Fibroblast of skin of left quadriceps (primary cell): ENCODE measurements at regions not wholly inside any gene's neighbourhood (a gene's known extent, or its start where the extent isn't known, plus 50 kb on each side); places are given as distances from the start of the nearest gene placed in this dataset.
"Not testable (repeated sequence)": the region's sequence is repeated elsewhere in the genome, so short reads cannot be mapped to it uniquely, and the experiment has no call there.

Source experiments
- DNase-seq, 2 experiments: peaks; one replicate each; pipeline ENCODE4 v3.0.0-alpha.2; 2013; ENCODE audit warnings: low read depth in 2 of 2

DNA sequence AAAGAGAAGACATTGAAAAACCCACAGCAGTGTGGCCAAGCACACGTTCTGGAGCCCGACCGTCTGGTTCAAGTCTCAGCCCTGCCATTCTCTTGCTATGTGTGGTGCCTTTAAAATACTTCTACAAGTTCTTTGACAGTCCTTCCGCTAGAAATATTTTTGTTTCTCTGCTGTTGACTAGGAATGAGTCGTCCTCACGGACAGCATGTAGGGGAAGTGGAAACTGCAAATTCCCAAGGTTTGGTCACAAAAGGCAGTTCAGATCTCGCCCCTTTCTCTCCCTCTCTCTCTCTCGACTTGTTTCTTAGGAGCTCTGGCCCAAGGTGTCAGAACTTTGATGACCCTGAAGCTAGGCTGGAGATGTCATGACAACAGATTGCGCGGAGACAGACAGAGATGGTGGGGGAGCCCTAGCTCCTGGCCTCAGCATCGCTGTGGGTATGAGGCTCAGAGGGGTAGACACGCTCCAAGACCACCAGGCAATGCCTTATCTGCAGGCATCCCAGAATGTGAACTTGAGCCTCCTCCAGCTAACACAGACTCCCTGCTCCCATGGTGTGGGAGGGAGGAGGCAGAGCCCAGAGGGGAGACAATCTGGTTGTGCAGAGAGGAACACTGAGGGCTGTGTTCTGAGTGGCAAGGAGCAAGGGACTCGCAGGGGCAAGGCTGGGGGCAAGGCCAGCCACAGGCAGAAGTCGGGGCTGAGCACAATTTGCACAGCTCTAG is 368.9 kb upstream of the SULF2 start:
- DNase-seq = no peak

DNA sequence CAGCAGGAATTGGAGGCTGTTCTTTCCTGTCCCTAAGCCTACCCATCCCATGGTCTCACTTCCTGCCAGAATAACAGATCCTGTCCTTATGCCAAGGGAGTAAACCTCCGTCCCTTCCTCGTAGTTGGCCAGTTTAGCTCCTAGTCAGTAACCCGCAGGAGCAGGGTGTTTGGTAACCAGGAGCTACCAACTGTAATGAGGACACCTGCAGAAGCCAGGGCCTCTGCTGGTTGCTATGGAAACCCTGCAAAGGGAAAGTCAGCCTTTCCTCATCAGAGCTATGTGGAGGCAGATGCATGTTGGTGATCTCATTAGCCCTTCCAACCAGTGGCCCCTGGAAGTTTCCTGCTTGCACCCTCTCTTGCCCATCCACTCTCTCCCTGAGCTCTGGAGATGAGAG is 368.2 kb upstream of the SULF2 start:
- no peak for DNase-seq

GRCh38 chr20:48153103-48153502 is 367.8 kb upstream of the SULF2 start:
- no peak for DNase-seq

DNA sequence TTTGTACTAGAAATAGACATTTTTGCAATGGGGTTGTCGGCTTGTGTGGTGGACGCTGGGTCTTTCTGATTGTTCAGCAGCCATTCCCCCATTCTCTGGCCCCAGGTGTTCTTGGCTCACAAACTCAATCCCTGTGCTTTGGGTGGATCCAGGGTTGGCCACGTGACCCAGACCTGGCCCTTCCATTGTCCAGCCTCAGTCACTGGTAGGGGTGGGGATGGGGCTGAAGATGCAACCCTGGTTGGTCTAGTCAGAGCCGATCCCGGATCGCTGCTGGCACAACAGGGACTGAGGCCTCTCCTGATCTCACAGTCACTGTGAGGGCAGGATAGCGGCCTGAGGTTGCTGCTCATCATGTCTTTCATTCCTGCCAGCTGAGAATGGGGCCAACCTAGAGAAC is 365.3 kb upstream of the SULF2 start:
- no peak for DNase-seq

DNA sequence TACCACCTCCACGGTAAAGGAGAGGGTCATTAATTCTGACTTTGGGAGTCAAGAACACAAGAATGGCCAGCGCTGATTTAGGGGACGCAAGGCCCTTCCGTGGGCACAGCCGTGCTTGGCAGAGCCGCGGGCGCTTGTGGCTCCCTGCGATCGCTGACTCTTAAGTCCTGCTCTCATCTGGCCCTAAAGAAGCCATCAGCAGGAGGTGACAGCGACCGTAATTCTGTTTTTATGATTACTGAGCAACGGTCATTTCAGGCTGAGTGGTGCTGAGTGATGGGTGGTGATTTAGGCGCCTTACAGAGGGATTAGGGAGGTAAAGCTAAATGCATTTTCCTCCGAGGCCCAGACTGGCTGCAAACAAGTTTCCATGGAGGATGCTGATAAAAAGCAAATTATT is 364.6 kb upstream of the SULF2 start:
- no peak for DNase-seq

DNA sequence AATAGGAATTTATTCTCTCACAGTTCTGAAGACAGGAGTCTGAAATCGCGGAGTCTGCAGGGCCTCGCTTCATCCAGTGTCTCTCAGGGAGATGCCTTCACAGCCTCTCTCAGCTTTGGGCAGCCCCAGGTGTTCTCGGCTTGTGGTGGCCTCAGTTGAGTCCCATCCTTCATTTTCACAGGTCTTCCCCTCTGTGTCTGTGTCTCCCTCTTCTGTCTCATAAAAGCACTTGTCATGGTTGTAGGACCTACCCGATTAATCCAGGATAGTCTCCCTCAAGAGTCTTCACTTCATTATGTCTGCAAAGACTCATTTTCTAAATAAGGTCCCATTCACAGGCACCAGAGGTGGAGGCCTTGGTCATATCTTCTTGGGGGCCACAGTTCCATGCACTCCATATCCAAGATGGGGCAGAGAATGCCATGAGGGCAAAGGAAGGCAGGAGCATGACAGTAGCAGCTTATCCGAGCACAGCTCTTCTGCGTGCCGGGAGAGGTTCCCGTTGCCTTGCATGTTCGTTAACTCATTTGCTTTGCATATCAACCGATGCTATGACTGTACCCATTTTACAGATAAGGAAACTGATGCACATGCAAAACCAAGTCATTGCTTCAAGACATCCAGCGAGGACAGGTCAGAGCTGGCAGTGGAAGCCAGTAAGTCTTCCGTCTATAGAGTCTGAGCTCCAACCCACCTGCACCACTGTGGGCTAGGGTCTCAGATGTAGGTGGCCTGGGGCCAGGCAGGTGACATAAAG is 363.8 kb upstream of the SULF2 start:
- DNase-seq = no peak

- no peak for DNase-seq
Observed at GRCh38 chr20:48148020-48148419, 362.7 kb upstream of the SULF2 start.

DNA sequence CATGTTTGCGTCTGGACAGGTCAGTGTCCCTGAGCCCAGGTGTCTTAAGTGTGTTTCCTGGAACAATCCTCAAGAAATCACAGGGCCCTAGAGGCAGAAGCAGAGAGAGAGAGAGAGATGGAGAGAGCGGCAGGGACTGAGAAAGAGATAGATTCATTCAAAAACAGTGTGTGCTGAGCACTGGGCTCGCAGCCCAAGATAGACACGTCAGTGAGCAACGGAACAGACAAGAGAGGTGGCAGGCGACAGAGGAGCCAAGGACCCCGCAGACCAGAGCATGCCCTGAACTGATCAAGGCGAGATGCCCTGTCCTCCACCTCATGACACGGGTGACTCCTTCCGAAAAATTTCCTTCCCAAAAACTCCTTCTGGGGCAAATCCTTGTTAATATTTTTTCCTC is 362.0 kb upstream of the SULF2 start:
- DNase-seq = no peak

- no peak for DNase-seq
Observed at GRCh38 chr20:48146877-48147276, 361.6 kb upstream of the SULF2 start.

DNA sequence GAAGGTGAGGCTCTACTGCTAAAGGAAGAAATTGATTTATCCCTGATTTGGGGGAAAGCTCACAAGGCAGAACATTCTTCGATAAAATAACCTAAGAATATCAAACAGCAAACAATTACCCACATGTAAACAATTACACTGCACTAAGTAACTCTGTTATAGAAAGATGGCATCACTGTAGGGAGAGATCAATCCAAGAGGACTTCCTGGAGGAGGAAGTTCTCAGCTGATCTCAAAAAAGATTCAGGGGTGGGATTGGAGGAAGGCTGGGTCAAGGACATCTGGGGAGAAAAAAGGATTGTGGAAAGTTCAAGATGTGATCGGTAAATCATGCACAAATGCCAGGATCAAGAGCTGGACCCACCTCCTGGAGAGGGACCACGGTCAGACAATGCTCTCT is 361.0 kb upstream of the SULF2 start:
- DNase-seq = no peak

DNA sequence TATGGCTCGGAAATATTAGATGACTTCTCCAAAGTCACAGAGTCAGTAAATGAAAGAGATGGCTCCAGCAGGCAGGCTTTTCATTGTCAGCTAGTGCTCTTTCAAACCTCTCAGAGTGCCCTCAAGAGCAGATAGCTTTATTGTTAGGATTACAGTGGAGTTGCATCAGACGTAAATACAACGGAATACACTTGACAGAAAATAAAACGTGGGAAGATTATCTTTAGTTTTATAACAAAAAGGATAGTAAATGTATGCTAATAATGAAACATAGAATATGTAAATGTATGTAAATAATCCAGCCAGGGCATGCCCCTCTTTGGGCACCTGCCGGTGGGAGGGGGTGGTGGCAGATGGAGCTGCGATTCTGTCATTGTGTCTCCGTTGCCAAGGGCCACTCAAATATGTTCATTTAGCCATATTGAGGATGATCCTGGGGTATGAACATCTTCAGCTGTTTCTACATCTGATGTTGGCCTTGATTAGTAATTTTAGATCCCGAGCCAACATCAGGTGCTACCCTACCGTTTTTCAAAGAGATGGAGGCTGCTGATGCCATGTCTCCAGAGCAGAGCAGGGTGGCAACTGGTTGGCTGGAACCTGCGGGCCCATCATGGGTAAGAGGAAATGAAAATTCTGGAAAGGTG is 358.3 kb upstream of the SULF2 start:
- DNase-seq = no peak

DNA sequence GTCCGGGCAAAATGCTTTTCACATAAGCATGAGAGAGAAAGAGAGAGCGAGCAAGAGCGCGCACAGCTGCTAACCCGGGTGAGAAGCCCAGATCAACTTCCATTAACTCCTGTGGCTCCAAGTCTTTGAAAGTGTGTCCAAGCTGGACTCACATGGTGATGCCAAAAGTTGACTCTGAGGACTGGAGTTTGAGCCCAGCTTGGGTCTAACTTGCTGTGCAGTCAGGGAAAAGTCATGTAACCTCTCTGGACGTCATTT is 357.2 kb upstream of the SULF2 start:
- no peak for DNase-seq

DNA sequence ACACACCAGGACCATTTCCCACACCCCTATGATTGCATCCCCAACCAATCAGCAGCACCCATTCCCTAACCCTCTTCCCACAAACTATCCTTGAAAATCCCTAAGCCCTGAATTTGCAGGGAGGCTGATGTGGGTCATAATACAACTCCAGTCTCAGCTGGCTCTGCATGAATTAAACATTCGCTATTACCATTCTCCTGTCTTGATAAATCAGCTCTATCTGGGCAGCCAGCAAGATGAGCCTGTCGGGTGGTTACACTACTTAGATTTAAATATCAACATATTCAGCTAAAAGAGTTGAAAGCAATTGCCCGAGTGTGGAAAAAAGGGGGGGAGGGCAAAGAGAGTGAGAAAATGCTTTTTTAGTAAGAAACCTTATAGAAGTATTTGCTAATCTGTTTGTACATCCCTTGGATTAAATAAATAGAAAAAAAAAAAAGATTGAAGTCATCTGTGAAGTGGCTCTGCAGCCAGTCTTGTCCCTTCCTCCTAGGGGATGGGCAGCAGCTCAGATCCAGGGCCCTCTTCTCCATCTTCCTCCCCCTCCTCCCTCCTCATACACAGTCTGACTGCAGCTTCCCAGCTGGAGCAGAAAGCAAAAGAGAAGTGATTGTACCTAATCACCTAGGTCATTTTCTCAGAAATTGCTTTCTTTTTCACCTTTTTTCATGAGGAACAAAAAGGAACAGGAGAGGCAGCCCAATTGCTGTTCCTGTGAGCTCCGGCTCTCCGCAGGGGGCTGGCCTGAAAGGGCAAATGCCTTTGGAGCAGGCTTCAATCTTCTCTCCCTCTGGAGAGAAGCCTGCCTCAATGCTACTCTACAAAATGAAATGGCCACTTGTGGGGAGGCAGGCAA is 356.6 kb upstream of the SULF2 start:
- no peak for DNase-seq

DNA sequence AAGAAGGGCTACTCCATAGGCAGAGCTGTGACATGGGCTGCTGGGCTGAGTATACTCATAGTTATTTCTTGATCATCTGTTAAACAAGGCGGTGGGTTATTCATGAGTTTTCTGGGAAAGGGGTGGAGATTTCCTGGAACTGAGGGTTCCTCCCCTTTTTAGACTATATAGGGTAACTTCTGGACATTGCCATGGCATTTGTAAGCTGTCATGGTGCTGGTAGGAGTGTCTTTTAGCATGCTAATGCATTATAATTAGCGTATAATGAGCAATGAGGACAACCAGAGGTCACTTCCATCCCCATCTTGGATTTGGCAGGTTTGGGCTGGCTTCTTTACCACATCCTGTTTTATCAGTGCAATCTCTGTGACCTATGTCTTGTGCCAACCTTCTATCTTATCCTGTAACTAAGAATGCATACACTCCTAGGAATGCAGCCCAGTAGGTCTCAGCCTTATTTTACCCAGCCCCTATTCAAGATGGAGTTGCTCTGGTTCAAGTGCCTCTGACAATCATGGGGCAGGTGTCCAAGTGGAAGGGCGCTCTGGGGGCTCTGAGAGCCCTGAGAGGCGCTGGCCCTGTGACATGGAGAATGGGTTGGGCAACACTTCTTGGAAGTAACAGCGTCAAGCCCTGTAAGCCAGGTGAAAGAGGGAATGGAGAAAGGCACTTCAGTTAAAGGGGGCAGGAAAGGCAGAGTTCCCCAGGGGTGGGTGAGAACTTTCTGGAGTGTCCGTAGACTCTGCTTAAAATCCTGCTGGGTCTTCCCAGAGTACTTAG is 354.2 kb upstream of the SULF2 start:
- peak; percentile 78 to 83 for DNase-seq

- DNase-seq = no peak
Observed at GRCh38 chr20:48132834-48133233, 347.6 kb upstream of the SULF2 start.

DNA sequence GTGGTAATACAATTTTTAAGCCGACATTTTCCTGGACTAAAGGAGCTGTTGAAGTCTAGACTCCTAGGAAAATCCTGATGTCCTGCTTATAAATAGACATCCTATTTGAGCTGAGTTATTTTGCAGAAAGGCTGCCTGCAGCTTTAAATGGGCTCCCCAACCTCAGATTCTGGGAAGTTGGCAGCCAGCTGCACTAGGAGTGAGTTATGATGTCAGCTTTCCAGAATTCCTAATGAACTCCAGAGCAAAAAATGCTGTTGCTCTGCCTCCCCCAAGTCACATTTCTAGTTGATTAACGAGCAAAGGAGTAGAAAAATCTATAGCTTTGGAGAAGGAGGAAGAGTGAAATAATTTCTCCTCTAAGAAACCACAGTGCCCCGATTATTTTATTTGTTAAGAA is 346.3 kb upstream of the SULF2 start:
- peak; percentile 93 for DNase-seq

DNA sequence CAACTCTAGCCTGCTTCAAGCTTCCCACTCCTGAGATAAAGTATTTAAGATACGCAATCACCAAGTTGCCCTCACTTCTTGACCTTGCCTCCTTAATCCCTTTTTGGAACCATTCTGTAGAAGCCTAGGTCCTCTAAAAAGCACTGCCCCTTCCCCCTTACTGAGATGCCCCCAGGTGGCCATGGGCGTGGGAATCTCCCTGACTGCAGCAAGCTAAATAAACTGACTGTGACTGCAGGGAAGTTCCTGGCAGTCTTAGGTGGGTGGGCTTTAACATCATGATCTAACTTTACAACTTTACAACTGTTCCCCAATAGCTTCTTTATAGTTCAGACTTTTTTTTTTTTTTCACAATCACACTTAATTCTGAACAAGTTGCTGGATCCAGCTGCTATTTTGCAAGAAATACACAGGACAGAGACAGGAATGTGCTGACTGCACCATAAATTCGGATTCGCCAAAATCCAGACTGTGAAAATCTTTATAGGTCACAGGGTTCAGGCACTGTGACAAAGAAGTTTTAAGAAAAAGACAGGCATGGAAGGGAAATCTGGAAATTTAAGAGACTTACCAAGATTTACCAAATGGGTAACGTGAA is 344.2 kb upstream of the SULF2 start:
- peak; percentile 81 for DNase-seq

GRCh38 chr20:48128436-48128835 is 343.2 kb upstream of the SULF2 start:
- no peak for DNase-seq

DNA sequence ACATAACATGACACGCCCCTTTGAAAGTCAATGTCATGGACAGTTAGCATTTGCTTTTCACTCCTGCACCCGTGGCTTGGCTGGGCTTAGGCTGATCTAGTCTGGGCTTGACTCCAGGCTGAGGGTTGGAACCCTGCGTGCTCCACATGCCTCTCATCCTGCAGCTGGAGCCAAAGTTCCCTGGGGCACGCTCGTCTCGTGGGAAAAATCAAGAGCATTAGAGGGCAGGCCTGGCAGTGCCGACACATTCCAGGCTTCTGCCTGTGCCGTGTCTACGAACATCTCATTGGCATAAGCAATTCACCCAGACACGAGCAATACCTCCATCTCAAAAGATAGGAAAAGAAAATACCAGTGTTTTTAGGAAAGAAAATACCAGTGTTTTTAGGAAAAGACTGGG is 342.7 kb upstream of the SULF2 start:
- not testable (repeated sequence) for DNase-seq

GRCh38 chr20:48127133-48127532 is 341.9 kb upstream of the SULF2 start:
- not testable (repeated sequence) for DNase-seq

- no peak for DNase-seq
Observed at GRCh38 chr20:48126227-48126740, 341.0 kb upstream of the SULF2 start.
